GM18511 (cell line): ENCODE measurements at regions not wholly inside any gene's neighbourhood (a gene's known extent, or its start where the extent isn't known, plus 50 kb on each side); places are given as distances from the start of the nearest gene placed in this dataset.
A peak's percentile ranks its signal among the peaks of the same experiment; 100 is the strongest.

Experiments used
- ATAC-seq: cut with Tn5 transposase; IDR thresholded peaks from one replicate; pipeline ENCODE4 v1.9.1; 2021; ENCODE audit warnings: mild to moderate bottlenecking, moderate library complexity; ENCODE audit not compliant: unreplicated experiment

DNA sequence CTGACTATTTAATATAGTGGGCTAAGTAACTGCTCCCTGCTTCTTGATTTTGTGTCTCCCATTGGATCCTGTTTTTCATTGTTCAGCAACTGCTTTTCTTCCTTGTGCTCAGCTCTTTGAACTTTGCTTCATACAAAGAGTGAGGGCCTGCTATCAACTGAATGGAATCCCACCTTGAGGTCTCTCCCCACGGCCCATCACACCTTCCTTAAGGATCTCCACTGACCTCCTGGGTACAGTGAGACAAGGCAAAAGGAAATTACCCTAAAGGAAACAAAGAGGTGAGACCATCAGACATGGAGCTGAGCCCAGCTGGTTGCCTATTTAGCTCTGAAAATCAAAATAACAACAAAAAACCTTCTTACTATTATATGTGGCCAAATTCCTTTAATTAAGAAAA is 91.3 kb upstream of the RPL34 start:
- ATAC-seq = no peak

GRCh38 chr4:108527723-108528122 is 92.7 kb upstream of the RPL34 start:
- peak; percentile 78 for ATAC-seq

DNA sequence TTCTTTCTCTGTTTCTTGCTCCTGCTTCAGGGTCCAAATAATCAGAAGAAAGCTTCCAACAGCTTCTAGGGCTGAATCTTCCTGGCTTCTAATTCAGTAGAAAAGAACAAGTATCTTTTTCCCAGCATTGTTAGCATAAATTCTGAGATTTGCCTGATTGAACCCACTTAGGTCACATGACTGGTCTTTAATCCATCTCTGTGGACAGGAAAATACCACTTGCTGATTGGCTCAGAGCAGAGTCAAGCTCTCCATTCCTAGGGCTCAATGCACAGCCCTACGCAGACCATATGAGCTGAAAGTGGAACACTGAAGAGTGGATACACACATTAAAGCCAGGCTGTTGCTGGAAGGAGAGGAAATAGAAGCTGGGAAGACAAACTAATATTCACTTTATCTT is 99.6 kb upstream of the RPL34 start:
- no peak for ATAC-seq

- ATAC-seq = no peak
These were observed 100.3 kb upstream of the RPL34 start for GRCh38 chr4:108519911-108520601.

DNA sequence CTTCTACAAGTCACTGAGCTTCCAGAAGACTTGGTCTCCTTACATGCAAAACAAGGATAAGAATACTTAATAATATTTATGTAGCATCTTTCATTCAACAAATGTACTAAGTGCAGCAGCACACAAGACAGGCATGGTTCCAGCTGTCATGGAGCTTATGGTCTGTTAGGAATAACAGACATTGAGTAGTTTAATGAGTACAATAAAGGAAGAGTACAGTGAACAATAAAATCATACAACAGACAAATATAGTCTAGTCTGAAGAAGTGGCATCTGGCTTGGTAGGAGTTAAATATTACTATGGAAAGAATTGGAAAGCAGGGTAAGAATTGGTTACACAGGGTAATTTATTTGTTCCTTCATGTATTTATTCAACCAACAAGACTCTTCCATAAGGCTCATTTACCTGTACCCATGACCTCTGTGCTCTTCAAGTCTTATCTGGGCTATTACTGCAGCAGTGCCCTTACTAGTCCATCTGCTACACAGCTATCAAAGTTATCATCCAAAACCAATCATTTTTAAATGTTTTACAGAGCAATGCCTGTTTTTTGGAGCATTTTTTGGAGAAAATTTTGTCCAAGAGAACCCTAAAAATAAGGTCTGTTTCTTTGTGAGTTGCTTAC is 101.1 kb upstream of the RPL34 start:
- no peak for ATAC-seq

- ATAC-seq = no peak
These were observed 107.5 kb upstream of the RPL34 start for GRCh38 chr4:108512615-108513505.

DNA sequence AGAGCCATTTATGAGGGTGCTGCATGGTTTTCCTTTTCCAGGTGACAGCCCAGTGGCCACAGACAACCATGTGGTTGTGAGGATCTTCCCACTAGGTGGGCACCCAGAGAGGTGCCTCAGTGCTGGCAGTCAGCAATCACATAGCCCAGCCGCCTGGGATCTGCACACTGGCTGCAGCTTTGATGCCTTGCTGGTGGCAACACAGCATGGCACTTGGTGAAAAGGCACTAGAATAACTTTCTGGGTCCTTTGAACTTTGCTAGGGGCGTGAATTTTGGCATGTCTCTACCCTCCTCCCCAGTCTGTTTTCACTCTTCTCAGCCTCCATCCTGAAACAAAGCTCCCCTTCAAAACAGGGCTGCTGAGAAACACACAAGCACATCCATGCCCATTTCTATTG is 108.8 kb upstream of the RPL34 start:
- no peak for ATAC-seq

DNA sequence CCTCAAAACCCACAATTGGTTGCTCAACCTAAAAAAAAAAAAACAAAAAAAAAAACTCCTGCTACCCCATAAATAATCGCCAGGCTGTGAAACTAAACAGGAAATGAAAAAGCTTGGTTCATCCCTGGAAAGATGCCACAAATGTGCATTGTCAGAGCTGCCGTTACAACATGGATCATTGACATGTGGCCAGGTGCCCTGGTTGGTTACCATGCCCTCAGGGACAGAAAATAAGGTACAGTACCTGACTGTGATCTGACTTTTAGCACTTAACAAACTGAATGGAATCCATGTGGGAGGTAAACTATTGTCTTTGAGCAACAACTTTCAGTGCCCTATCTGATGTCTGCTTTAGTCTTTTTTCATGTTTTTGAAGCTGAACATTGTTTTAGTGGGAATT is 118.0 kb upstream of the RPL34 start:
- ATAC-seq = no peak

- ATAC-seq = no peak
These were observed 121.5 kb upstream of the RPL34 start for GRCh38 chr4:108498925-108499324.

DNA sequence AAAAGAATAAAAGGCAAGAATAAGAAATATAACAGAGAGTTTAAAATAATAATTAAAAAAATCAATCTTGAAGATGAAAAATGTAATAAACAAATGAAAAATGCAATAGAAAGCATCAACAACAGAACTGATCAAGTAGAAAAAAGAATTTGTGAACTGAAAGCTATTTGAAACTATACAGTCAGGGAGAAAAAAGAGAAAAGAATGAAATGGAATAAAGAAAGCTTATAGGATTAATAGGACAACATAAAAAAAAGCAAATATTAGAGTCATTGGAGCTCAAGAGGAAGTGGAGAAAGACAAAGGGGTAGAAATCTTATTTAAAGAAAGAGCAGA is 126.8 kb upstream of the RPL34 start:
- no peak for ATAC-seq

DNA sequence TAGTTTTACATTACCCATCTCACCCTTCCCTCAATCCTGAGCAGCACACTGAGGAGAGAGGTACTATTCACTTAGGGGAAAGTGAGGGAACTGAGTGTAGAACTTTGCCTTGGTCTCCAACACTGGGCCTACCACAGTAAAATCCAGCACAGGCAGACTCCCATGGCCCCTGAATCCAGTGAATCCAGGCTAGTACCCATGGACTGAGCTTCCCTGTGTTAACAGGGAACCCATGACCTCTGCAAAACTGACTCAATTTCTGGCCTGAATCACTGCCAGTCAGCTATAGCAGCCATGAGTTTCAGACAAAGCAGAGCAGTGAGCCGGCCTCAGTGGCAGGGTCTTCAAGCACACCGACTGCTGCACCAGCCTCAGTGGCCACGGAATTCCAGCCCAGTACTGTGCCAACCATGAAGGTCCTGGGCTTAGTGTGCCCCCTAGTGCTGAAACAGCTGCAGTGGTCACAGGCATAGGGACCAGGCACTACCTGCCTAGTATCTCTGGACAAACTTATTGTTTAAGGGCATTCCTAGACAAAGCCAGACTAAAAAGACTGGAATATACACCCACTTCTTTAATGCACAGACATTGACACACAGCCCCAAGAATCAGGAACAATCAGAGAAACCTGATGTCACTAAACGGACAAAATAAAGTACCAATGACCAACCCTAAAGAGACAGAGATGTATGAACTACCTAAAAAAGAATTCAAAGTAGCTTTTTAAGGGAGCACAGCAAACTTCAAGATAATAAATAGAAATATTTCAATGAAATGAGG is 127.4 kb upstream of the RPL34 start:
- no peak for ATAC-seq

- no peak for ATAC-seq
These were observed 131.5 kb upstream of the RPL34 start for GRCh38 chr4:108488865-108489264.

- ATAC-seq = no peak
These were observed 134.3 kb upstream of the RPL34 start for GRCh38 chr4:108486046-108486445.

- ATAC-seq = no peak
These were observed 136.2 kb upstream of the RPL34 start for GRCh38 chr4:108484187-108484586.

GRCh38 chr4:108483650-108484049 is 136.7 kb upstream of the RPL34 start:
- no peak for ATAC-seq

GRCh38 chr4:108483079-108483478 is 137.3 kb upstream of the RPL34 start:
- no peak for ATAC-seq

GRCh38 chr4:108480881-108481280 is 139.5 kb upstream of the RPL34 start:
- no peak for ATAC-seq

- no peak for ATAC-seq
These were observed 142.8 kb upstream of the RPL34 start for GRCh38 chr4:108477527-108478108.

DNA sequence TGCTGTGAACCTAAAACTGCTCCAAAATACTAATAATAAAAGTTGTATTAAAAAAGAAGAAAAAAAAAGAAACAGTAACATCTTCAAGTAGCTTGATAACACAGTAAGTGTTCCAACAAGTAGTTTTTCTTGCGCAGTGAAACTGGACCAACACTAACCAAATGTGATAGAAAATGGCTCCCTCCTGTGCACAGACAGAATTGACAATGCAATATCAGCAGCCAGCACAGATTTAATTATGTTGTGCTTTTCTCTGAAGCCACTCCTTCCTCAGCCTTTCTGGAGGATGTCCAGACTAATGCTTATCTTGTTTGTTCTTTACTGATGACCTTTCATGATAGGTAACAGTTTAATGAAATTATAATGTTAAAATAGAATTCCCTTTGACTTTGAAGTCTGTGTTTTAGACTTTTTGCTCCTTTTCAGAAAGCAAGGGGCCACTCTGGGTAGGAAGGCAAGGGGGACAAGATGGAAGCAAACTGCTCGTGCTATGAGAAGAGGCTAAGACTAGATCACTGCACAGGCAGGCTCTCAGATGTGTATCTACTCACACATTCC is 147.1 kb upstream of the RPL34 start:
- ATAC-seq = no peak
